SKM-1 (cell line): ENCODE measurements at regions not wholly inside any gene's neighbourhood (a gene's known extent, or its start where the extent isn't known, plus 50 kb on each side); places are given as distances from the start of the nearest gene placed in this dataset.

ENCODE experiments used
- DNase-seq: peaks from one replicate; lab custom pipeline; 2025; ENCODE audit not compliant: unreplicated experiment; lab: John Stamatoyannopoulos, UW

DNA sequence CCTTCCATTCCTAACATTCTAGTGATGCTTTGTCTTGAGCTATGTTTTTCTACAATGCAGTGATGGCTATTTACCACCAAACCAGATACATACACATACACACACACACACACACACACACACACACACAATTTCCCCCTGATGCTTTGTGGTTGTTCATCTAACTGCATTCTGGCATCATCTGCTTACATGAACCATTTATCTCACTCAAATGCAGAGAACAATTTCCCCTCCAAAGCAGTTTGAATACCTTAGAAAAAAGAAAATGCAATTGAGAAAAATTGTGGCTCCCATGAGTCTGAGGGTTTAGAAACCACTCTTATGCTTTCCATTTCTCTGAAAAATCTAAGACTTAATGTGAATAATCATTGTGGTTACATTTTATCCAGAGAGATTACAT, 1024.8 kb downstream of the TLE4 start:
- DNase-seq: no peak

DNA sequence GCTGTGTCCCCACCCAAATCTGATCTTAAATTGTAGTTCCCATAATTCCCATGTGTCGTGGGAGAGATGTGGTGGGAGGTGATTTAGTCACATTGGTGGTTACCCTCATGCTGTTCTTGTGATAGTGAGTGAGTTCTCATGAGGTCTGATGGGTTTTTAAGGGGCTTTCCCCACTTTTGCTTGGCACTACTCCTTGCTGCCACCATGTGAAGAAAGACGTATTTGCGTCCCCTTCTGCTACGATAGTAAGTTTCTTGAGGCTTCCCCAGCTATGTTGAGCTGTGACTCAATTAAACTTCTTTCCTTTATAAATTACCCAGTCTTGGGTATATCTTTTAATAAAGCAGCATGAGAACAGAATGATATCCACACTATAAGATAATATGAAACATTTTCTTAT, 1023.4 kb downstream of the TLE4 start:
- no peak for DNase-seq

DNA sequence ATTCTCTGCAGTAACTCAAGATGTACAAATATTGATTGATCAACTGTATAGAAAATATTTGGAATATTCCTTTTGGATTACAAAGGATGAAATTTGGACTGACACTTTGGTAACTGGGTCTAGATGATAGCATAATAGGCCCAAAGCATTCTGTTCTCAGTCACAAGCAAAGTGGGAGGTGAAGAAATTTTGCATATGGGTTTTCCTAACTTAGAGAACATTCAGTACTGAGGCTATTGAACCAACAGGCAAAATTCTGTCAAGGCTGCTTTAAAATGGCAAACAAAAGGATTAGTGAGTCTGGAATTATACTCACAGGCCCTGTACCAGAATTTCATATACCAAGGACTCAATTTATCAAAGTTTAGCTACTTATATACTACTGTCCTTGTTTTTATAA, 1020.6 kb downstream of the TLE4 start:
- no peak for DNase-seq

DNA sequence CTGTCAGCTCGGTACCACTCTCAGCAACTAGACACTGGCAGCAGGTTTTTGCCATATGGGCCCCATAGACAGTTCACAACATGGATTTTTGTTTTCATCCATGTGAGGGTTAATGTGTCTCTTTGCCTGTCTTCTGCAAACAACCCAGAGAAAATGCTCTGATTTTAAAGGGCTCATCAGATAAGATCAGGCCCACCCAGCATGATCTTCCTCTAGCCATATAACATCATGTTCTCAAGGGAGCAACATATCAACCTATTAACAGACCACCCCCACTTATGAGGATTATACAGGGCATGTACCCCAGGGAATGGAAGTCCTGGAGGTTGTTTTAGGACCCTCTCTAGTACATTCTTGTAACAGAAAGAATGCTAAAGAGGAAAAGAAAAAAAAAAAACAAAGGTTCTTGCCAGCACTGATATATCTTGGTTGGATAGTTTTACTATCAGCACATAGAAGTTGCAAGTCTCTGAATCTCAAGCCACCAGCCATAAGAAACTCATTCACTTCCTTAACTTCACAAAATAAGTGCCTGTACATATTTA, 1015.1 kb downstream of the TLE4 start:
- DNase-seq: no peak

- DNase-seq: no peak
These were observed 1000.2 kb downstream of the TLE4 start for GRCh38 chr9:80571953-80572352.

DNA sequence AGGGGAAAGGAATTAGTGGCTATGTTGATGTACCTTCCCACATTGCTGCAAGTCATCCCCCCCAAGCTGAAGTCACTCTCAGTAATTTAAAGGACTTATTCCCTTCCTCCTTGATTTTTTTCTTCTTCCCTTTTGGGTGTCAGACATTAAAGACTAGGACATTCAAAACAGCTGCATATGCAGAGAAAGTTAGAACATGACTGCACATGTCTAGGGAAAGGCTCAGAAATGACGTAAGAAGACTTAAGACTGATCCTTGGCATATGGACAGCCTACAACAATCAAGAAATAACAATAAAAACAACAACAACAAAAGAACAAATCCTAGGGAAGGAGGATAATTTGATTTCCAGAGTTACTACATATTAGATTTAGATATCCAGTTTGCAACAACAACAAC, 997.5 kb downstream of the TLE4 start:
- no peak for DNase-seq

- DNase-seq: no peak
These were observed 989.8 kb downstream of the TLE4 start for GRCh38 chr9:80561526-80561925.

DNA sequence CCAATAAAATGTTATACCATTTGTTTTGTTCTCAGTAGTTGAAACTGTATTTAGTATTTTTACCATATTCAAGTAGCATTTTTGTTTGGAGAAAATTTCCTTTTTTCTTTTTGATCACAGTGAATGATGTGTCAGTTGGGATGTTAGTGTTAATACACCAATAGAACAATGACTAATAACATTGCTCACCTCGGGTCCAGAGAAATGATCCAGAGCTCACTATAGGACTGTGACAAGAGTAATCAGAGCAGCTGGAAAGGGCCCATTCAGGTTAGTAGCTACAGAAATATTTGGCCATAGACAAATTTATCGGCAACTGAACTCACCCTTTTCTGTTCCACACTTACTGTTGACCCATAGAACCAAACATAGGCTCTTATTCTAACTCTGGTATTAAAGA, 989.2 kb downstream of the TLE4 start:
- no peak for DNase-seq

- no peak for DNase-seq
These were observed 985.5 kb downstream of the TLE4 start for GRCh38 chr9:80557256-80557655.

DNA sequence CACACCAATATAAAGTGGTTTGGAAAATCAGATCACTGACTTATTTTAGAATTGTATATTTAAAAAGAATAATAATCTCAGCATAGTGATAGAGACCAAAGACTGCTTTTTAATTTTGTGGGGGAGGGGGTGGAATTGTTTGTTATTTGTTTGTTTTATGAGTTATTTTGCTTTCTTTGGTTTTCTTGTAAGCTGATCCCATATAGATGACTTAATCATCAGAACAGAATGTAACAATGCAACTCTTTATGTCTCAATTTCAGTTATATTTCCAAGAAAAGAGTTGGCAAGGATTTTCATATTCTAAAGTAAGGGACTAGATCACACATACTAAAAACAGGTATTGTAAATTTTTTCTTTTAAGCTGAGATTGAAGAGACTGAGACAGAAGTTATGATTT, 984.9 kb downstream of the TLE4 start:
- no peak for DNase-seq

- DNase-seq: no peak
These were observed 984.1 kb downstream of the TLE4 start for GRCh38 chr9:80555782-80556325.

DNA sequence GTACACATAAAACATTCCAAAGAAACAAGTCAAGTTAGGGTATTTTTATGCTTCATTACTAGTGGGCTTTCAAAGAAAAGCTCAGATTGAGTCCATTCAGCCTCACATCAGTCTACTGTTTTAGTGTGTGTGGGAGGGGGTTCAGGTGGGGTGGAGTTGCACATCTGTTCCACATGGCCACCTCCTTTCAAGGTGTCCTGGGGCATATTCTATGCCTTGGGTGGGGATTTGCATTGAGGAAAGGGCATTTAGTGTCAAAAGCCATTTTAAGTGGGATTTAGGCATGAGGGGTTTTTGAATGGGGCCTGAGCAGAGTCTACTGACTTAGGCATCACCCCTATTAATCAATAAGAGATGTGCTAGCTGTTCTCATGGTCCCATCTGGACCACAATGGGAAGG, 983.1 kb downstream of the TLE4 start:
- DNase-seq: no peak

DNA sequence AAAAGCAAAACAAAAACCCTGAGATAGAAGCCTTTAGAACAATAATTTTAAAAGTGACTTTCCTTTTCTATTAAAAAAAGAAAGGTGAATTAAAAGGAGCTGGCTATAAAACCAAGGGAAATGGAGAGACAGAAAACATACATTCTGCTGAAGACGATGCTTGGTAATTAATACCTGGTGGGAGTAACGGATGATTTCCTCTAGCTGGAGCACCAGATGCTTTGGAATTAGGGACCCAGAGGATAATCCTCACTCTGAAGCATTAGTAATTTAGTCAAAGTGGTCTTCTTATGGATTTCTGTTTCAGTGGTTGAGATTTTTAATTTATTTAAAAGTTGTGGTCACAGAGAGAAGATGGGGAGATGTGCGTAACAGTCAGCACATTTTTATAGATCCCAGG, 982.5 kb downstream of the TLE4 start:
- no peak for DNase-seq

DNA sequence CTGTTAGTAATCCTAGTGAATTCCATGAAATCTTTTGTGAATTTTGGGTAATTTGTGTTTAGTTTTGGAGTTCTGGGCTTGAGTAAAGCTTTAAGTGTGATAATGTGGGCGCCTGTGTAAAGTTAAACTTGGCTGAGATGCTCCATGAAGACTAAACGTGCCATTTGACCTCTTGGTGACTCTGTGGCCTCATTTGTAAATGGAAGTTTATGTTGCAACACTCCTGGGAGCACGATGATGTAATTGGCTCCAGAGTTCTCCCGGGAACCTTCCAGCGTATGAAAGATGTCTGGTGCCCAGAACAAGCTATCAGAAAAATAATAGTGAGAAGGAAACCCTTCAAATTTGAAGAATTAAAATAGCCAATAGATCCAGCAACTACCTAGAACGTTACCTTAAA, 981.2 kb downstream of the TLE4 start:
- DNase-seq: no peak

GRCh38 chr9:80550181-80550580, 978.4 kb downstream of the TLE4 start:
- DNase-seq: no peak

- DNase-seq: no peak
These were observed 975.8 kb downstream of the TLE4 start for GRCh38 chr9:80547613-80548012.

- no peak for DNase-seq
These were observed 968.6 kb downstream of the TLE4 start for GRCh38 chr9:80540387-80540786.

GRCh38 chr9:80538976-80539375, 967.2 kb downstream of the TLE4 start:
- DNase-seq: no peak

GRCh38 chr9:80522465-80522864, 950.7 kb downstream of the TLE4 start:
- no peak for DNase-seq

GRCh38 chr9:80521151-80521550, 949.4 kb downstream of the TLE4 start:
- no peak for DNase-seq

GRCh38 chr9:80520231-80520630, 948.5 kb downstream of the TLE4 start:
- DNase-seq: no peak

GRCh38 chr9:80518441-80518840, 946.7 kb downstream of the TLE4 start:
- no peak for DNase-seq

- no peak for DNase-seq
These were observed 944.9 kb downstream of the TLE4 start for GRCh38 chr9:80516679-80517078.

DNA sequence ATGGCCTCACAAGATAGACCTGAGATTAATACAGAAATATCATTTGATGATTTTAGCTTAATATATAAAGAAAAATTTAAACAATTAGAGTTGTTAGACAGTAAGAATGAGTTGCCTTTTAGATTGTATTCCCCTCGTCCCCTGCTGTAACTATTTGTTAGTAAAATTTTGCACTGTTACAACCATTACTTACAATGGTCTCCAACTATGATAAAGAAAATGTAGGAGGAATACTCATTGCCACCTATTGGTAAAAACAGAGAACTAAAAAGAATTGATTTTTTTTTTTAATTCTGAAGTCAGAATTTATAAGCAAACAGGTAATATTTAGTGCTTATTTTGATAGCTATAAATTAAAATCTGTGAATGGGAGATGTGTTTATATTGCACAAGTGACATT, 937.6 kb downstream of the TLE4 start:
- no peak for DNase-seq
